Neural cell (in vitro differentiated cells): ENCODE measurements at regions not wholly inside any gene's neighbourhood (a gene's known extent, or its start where the extent isn't known, plus 50 kb on each side); places are given as distances from the start of the nearest gene placed in this dataset.

ENCODE experiments used
- EZH2 ChIP-seq: fragments of 200-600, 300-800 bp; shearing (Covaris generic), sonication (generic); IDR thresholded peaks from 2 replicates; pipeline ENCODE4 v1.6.1; 2014; ENCODE audit warnings: antibody characterized with exemption, low read length, borderline replicate concordance, mild to moderate bottlenecking; ENCODE audit not compliant: insufficient read depth, poor library complexity, severe bottlenecking
- TF ChIP-seq, protein P1 (sequence below): fragments of 450-650 bp; IDR thresholded peaks from 2 replicates; pipeline ENCODE4 v1.5.1; 2014; ENCODE audit warnings: antibody characterized with exemption, mild to moderate bottlenecking, moderate library complexity; ENCODE audit not compliant: poor library complexity, severe bottlenecking

DNA sequence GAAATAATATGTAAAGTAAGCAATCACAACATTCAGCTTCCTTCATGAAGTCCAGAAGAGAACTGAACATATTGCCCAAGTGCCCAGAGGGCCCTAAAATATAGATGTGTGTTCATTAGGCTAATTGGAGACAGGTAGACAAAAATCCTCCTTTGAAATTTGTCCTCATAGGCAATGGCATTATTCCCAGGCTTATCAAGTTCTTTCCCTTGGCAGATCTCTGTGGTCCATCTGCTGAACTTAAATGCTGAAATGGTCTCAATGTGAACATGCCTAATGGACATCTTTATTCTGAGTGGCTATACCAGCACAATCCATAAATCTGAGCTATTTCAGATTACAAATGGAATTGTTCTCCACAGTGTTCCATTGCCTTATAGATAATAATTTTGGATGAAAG, 79.0 kb upstream of the BMP5 start:
- no peak for TF ChIP-seq EZH2
- TF ChIP-seq, protein P1, sequence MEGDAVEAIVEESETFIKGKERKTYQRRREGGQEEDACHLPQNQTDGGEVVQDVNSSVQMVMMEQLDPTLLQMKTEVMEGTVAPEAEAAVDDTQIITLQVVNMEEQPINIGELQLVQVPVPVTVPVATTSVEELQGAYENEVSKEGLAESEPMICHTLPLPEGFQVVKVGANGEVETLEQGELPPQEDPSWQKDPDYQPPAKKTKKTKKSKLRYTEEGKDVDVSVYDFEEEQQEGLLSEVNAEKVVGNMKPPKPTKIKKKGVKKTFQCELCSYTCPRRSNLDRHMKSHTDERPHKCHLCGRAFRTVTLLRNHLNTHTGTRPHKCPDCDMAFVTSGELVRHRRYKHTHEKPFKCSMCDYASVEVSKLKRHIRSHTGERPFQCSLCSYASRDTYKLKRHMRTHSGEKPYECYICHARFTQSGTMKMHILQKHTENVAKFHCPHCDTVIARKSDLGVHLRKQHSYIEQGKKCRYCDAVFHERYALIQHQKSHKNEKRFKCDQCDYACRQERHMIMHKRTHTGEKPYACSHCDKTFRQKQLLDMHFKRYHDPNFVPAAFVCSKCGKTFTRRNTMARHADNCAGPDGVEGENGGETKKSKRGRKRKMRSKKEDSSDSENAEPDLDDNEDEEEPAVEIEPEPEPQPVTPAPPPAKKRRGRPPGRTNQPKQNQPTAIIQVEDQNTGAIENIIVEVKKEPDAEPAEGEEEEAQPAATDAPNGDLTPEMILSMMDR: no peak
